ENCODE measurements at regions not wholly inside any gene's neighbourhood (a gene's known extent, or its start where the extent isn't known, plus 50 kb on each side); places are given as distances from the start of the nearest gene placed in this dataset.

GRCh38 chr2:226064932-226065570 is 665.5 kb downstream of the NYAP2 start:
- DNase-seq = no peak

GRCh38 chr2:226063704-226064440 is 664.4 kb downstream of the NYAP2 start:
- DNase-seq = peak; percentile 33

- DNase-seq = no peak
Observed at GRCh38 chr2:226059961-226060627, 660.6 kb downstream of the NYAP2 start.

GRCh38 chr2:226057914-226058313 is 658.4 kb downstream of the NYAP2 start:
- DNase-seq = no peak

- no peak for DNase-seq
Observed at GRCh38 chr2:226057365-226057764, 657.9 kb downstream of the NYAP2 start.

- DNase-seq = no peak
Observed at GRCh38 chr2:226052772-226053416, 653.4 kb downstream of the NYAP2 start.

- DNase-seq = no peak
Observed at GRCh38 chr2:226050822-226051221, 651.3 kb downstream of the NYAP2 start.

- DNase-seq = peak; percentile 38
Observed at GRCh38 chr2:226048611-226049010, 649.1 kb downstream of the NYAP2 start.

GRCh38 chr2:226045080-226045479 is 645.6 kb downstream of the NYAP2 start:
- no peak for DNase-seq

- no peak for DNase-seq
Observed at GRCh38 chr2:226040344-226040900, 640.9 kb downstream of the NYAP2 start.

- DNase-seq = no peak
Observed at GRCh38 chr2:226037526-226037925, 638.0 kb downstream of the NYAP2 start.

GRCh38 chr2:226031647-226032501 is 632.4 kb downstream of the NYAP2 start:
- DNase-seq = no peak

GRCh38 chr2:226030788-226031646 is 631.5 kb downstream of the NYAP2 start:
- DNase-seq = peak; percentile 37

- no peak for DNase-seq
Observed at GRCh38 chr2:226030369-226030768, 630.9 kb downstream of the NYAP2 start.

GRCh38 chr2:226023946-226024345 is 624.4 kb downstream of the NYAP2 start:
- no peak for DNase-seq

GRCh38 chr2:226023383-226023782 is 623.9 kb downstream of the NYAP2 start:
- DNase-seq = no peak

GRCh38 chr2:226020956-226021355 is 621.4 kb downstream of the NYAP2 start:
- no peak for DNase-seq

GRCh38 chr2:226020176-226020575 is 620.7 kb downstream of the NYAP2 start:
- DNase-seq = no peak

GRCh38 chr2:226018641-226019040 is 619.1 kb downstream of the NYAP2 start:
- no peak for DNase-seq

GRCh38 chr2:226017537-226017936 is 618.0 kb downstream of the NYAP2 start:
- no peak for DNase-seq

- no peak for DNase-seq
Observed at GRCh38 chr2:226017107-226017506, 617.6 kb downstream of the NYAP2 start.
